ENCODE measurements at regions not wholly inside any gene's neighbourhood (a gene's known extent, or its start where the extent isn't known, plus 50 kb on each side); places are given as distances from the start of the nearest gene placed in this dataset.

- TF ChIP-seq CHD7 (IDR thresholded peaks at IDR 0.05; ENCODE audit: insufficient replicate concordance, low read length) (no peak), RXRA (IDR thresholded peaks at IDR 0.05; ENCODE audit: insufficient read depth, low read depth, low read length) (no peak), ATF2 (IDR thresholded peaks at IDR 0.05; ENCODE audit: low read length) (no peak), POLR2A (IDR thresholded peaks at IDR 0.05; ENCODE audit: control extremely low read depth in 1 of 2, low read depth in 2 of 2, low read length in 2 of 2) (no peak), CHD2 (IDR thresholded peaks at IDR 0.05; ENCODE audit: low read length) (no peak), SIN3A (conservative IDR thresholded peaks at IDR 0.05 in 1 of 2, IDR thresholded peaks at IDR 0.05 in 1 of 2; ENCODE audit: low read depth in 1 of 2, low read length in 2 of 2) (no peak), TAF1 (IDR thresholded peaks at IDR 0.05; ENCODE audit: low read depth, low read length) (no peak), GABPA (IDR thresholded peaks at IDR 0.05; ENCODE audit: borderline replicate concordance, insufficient read depth, low read length) (no peak)
Observed at GRCh38 chr11:87879118-87879517, 296.1 kb downstream of the RAB38 start (continued).
